ENCODE measurements at regions not wholly inside any gene's neighbourhood (a gene's known extent, or its start where the extent isn't known, plus 50 kb on each side); places are given as distances from the start of the nearest gene placed in this dataset.

DNA sequence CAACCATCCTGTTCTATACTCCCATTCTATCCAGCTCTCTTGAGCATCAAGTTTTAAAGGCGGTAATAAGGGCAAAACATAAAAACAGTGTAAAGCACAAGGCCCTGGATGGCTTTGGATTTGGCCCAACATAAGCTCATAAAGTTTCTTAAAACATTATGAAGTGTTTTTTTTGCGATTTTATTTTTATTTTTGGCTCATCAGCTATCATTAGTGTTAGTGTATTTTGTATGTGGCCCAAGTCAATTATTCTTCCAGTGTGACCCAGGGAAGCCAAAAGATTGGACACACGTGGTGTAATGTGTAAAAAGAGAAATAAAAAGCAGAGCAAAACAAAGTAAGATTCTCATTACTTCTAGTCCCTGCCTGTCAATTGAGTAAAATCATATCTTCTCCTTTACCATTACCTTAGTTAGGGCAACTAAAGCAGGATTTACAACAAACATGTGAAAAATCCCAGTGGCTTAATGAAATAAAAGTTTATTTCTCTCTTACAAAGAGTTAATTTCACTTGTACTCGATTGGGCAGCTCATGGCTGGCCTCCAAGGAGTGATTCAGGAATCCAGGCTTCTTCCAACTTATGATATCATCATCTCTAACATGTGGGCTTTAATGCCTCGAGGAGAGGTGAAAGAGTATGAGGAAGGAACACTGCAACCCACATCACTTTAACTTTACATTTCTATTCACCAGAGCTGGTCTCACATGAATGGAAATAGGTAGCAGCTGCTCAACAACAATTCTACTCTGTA, 725.2 kb upstream of the SLITRK1 start:
- DNase-seq (no peak), ATAC-seq (peak in 4 of 8 donors; percentile 27 to 73 (median 54))
- 26 to 32% methylated on average over 5 of the region's 5 CpGs for WGBS, 2 donors
- Histone ChIP-seq H3K4me3 (no peak overlapping the region), H3K4me1 (peaks cover 0 to 11% (median 0%) of the 10 kb centered on the region in 9 donors), H3K36me3 (no peaks in the 10 kb centered on the region), H3K27me3 (no peaks in the 10 kb centered on the region), H3K9me3 (no peaks in the 10 kb centered on the region), H3K27ac (no peak overlapping the region)
- no peak for TF ChIP-seq CTCF (IDR thresholded peaks at IDR 0.05)
- intact Hi-C loops (cut with DNase I), result no loop called here

GRCh38 chr13:84606616-84607015, 724.3 kb upstream of the SLITRK1 start:
- no peak overlapping the region for H3K27ac ChIP-seq
- TF ChIP-seq CTCF (IDR thresholded peaks at IDR 0.05), result no peak
- H3K4me1 ChIP-seq, result peaks cover 0 to 11% (median 0%) of the 10 kb centered on the region in 9 donors
- no peaks in the 10 kb centered on the region for H3K27me3 ChIP-seq
- H3K4me3 ChIP-seq, result no peak overlapping the region
- intact Hi-C loops (cut with DNase I), result no loop called here
- H3K36me3 ChIP-seq, result no peaks in the 10 kb centered on the region
- ATAC-seq, result no peak
- DNase-seq, result no peak
- no peaks in the 10 kb centered on the region for H3K9me3 ChIP-seq

GRCh38 chr13:84605927-84606326, 723.7 kb upstream of the SLITRK1 start:
- Histone ChIP-seq H3K4me3 (no peak overlapping the region), H3K4me1 (peaks cover 0 to 11% (median 0%) of the 10 kb centered on the region in 9 donors), H3K27me3 (no peaks in the 10 kb centered on the region), H3K27ac (no peak overlapping the region), H3K9me3 (no peaks in the 10 kb centered on the region), H3K36me3 (no peaks in the 10 kb centered on the region)
- ATAC-seq, result no peak
- TF ChIP-seq CTCF (IDR thresholded peaks at IDR 0.05), result no peak
- 92 to 93% methylated on average over 3 of the region's 3 CpGs for WGBS, 2 donors
- DNase-seq, result no peak
- intact Hi-C loops (cut with DNase I), result no loop called here

GRCh38 chr13:84591444-84591843, 709.2 kb upstream of the SLITRK1 start:
- Histone ChIP-seq H3K36me3 (no peaks in the 10 kb centered on the region), H3K4me1 (no peaks in the 10 kb centered on the region), H3K27me3 (no peaks in the 10 kb centered on the region), H3K4me3 (no peak overlapping the region), H3K9me3 (no peaks in the 10 kb centered on the region), H3K27ac (no peak overlapping the region)
- intact Hi-C loops (cut with DNase I), result no loop called here
- TF ChIP-seq CTCF (IDR thresholded peaks at IDR 0.05), result no peak
- DNase-seq (no peak), ATAC-seq (no peak)
- WGBS, 2 donors, result 31 to 33% methylated on average over 2 of the region's 2 CpGs
